Neural cell (in vitro differentiated cells): ENCODE measurements at regions not wholly inside any gene's neighbourhood (a gene's known extent, or its start where the extent isn't known, plus 50 kb on each side); places are given as distances from the start of the nearest gene placed in this dataset.

ENCODE experiments used
- H2AFZ ChIP-seq: fragments of 200-600, 300-800 bp; sonication (generic), shearing (Covaris generic); 2 replicates; pipeline ENCODE4 v1.6.0; 2014; ENCODE audit warnings: low read depth, mild to moderate bottlenecking, antibody characterized with exemption, low read length, moderate library complexity
- H3F3A ChIP-seq: fragments of 200-600 bp; shearing (Covaris generic); 2 replicates; pipeline ENCODE4 v1.6.1; 2016; ENCODE audit warnings: mild to moderate bottlenecking, moderate library complexity, mixed read lengths, antibody characterized with exemption, low read length; ENCODE audit not compliant: insufficient read depth, poor library complexity, severe bottlenecking
- H3K27ac ChIP-seq: fragments of 200-600, 300-800 bp; sonication (generic), shearing (Covaris generic); 2 replicates; pipeline ENCODE4 v1.5.1; 2014; ENCODE audit warnings: mild to moderate bottlenecking, low read length, moderate library complexity
- H3K27me3 ChIP-seq: fragments of 300-800, 200-600 bp; sonication (generic), shearing (Covaris generic); 2 replicates; pipeline ENCODE4 v1.6.0; 2014; ENCODE audit warnings: mild to moderate bottlenecking, low read depth, low read length, moderate library complexity; ENCODE audit not compliant: insufficient read depth
- H3K36me3 ChIP-seq: fragments of 300-800, 200-600 bp; sonication (generic), shearing (Covaris generic); 2 replicates; pipeline ENCODE4 v1.5.1; 2014; ENCODE audit warnings: mild to moderate bottlenecking, antibody characterized with exemption, low read length, moderate library complexity; ENCODE audit not compliant: insufficient read depth
- H3K4me2 ChIP-seq: fragments of 300-800, 200-600 bp; sonication (generic), shearing (Covaris generic); 2 replicates; pipeline ENCODE4 v1.6.0; 2014; ENCODE audit warnings: mild to moderate bottlenecking, low read length
- H3K4me3 ChIP-seq: fragments of 300-800, 200-600 bp; sonication (generic), shearing (Covaris generic); 2 replicates; pipeline ENCODE4 v1.5.1; 2014; ENCODE audit warnings: mild to moderate bottlenecking, low read length, moderate library complexity
- H3K79me2 ChIP-seq: fragments of 200-600 bp; shearing (Covaris generic); replicated peaks from 2 replicates; pipeline ENCODE4 v1.6.0; 2014; ENCODE audit warnings: mild to moderate bottlenecking, low read length, moderate library complexity; ENCODE audit not compliant: insufficient read depth
- H3K9ac ChIP-seq: fragments of 300-800, 200-600 bp; sonication (generic), shearing (Covaris generic); 2 replicates; pipeline ENCODE4 v1.6.1; 2016; ENCODE audit warnings: mild to moderate bottlenecking, low read length, mixed read lengths
- H3K9me2 ChIP-seq: fragments of 200-600 bp; shearing (Covaris generic); 2 replicates; pipeline ENCODE4 v1.6.1; 2016; ENCODE audit warnings: mild to moderate bottlenecking, low read length, mixed read lengths; ENCODE audit not compliant: insufficient read depth
- H3K9me3 ChIP-seq: fragments of 200-600, 300-800 bp; sonication (generic), shearing (Covaris generic); 2 replicates; pipeline ENCODE4 v1.6.1; 2016; ENCODE audit warnings: mild to moderate bottlenecking, mixed run types, low read length, moderate library complexity, mixed read lengths
- H4K20me1 ChIP-seq: fragments of 200-600 bp; shearing (Covaris generic); 2 replicates; pipeline ENCODE4 v1.6.1; 2016; ENCODE audit warnings: mild to moderate bottlenecking, mixed run types; ENCODE audit not compliant: insufficient read depth
- CTCF ChIP-seq: fragments of 450-650 bp; IDR thresholded peaks from 2 replicates; pipeline ENCODE4 v1.5.1; 2014; ENCODE audit warnings: antibody characterized with exemption, mild to moderate bottlenecking, moderate library complexity; ENCODE audit not compliant: poor library complexity, severe bottlenecking
- EP300 ChIP-seq: fragments of 450-650 bp; conservative IDR thresholded peaks from 2 replicates; pipeline ENCODE4 v1.6.1; 2014; ENCODE audit warnings: antibody characterized with exemption, mild to moderate bottlenecking, moderate library complexity; ENCODE audit not compliant: poor library complexity, severe bottlenecking
- EZH2 ChIP-seq: fragments of 200-600, 300-800 bp; shearing (Covaris generic), sonication (generic); IDR thresholded peaks from 2 replicates; pipeline ENCODE4 v1.6.1; 2014; ENCODE audit warnings: antibody characterized with exemption, low read length, borderline replicate concordance, mild to moderate bottlenecking; ENCODE audit not compliant: insufficient read depth, poor library complexity, severe bottlenecking
- MXI1 ChIP-seq: fragments of 450-650 bp; conservative IDR thresholded peaks from 2 replicates; pipeline ENCODE4 v1.6.1; 2014; ENCODE audit warnings: antibody characterized with exemption, mild to moderate bottlenecking; ENCODE audit not compliant: poor library complexity, severe bottlenecking
- POLR2AphosphoS5 ChIP-seq: IDR thresholded peaks from 2 replicates; pipeline ENCODE4 v1.6.1; 2012
- RAD21 ChIP-seq: fragments of 450-650 bp; conservative IDR thresholded peaks from 2 replicates; pipeline ENCODE4 v1.6.1; 2014; ENCODE audit warnings: antibody characterized with exemption, mild to moderate bottlenecking, moderate library complexity
- REST ChIP-seq: IDR thresholded peaks from 2 replicates; pipeline ENCODE4 v1.6.1; 2012; ENCODE audit warnings: borderline replicate concordance
- SMC3 ChIP-seq: fragments of 450-650 bp; conservative IDR thresholded peaks from 2 replicates; pipeline ENCODE4 v1.6.1; 2014; ENCODE audit warnings: antibody characterized with exemption, mild to moderate bottlenecking, moderate library complexity; ENCODE audit not compliant: poor library complexity
- TAF1 ChIP-seq: IDR thresholded peaks from 2 replicates; pipeline ENCODE4 v1.6.1; 2012; ENCODE audit warnings: low read depth

- Histone ChIP-seq H3F3A (no peaks in the 10 kb centered on the region), H3K9me3 (no peaks in the 10 kb centered on the region), H3K9me2 (no peaks in the 10 kb centered on the region), H3K4me3 (no peak overlapping the region), H3K9ac (no peak overlapping the region), H4K20me1 (no peaks in the 10 kb centered on the region), H2AFZ (no peak overlapping the region), H3K27me3 (no peaks in the 10 kb centered on the region), H3K27ac (no peak overlapping the region), H3K4me2 (no peak overlapping the region), H3K36me3 (no peaks in the 10 kb centered on the region), H3K79me2 (no peaks in the 10 kb centered on the region)
- no peak for TF ChIP-seq CTCF
- no peak for TF ChIP-seq SMC3
- TF ChIP-seq TAF1 = no peak
- TF ChIP-seq POLR2AphosphoS5 = no peak
- no peak for TF ChIP-seq RAD21
- TF ChIP-seq EP300 = no peak
- TF ChIP-seq EZH2 = no peak
These were observed 334.1 kb upstream of the CD180 start for GRCh38 chr5:67530609-67531255.

- Histone ChIP-seq H3K4me2 (no peak overlapping the region), H4K20me1 (no peaks in the 10 kb centered on the region), H3K36me3 (no peaks in the 10 kb centered on the region), H3K9me2 (no peaks in the 10 kb centered on the region), H3K27ac (no peak overlapping the region), H3K9ac (no peak overlapping the region), H3K27me3 (no peaks in the 10 kb centered on the region), H3K79me2 (no peaks in the 10 kb centered on the region), H2AFZ (no peak overlapping the region), H3K9me3 (no peaks in the 10 kb centered on the region), H3K4me3 (no peak overlapping the region), H3F3A (no peaks in the 10 kb centered on the region)
- TF ChIP-seq EP300 = no peak
- no peak for TF ChIP-seq SMC3
- TF ChIP-seq REST = no peak
- TF ChIP-seq MXI1 = no peak
- no peak for TF ChIP-seq POLR2AphosphoS5
- no peak for TF ChIP-seq CTCF
These were observed 332.4 kb upstream of the CD180 start for GRCh38 chr5:67528953-67529352.
